GM19351 (cell line): ENCODE measurements at regions not wholly inside any gene's neighbourhood (a gene's known extent, or its start where the extent isn't known, plus 50 kb on each side); places are given as distances from the start of the nearest gene placed in this dataset.

ENCODE experiments used
- ATAC-seq: cut with Tn5 transposase; IDR thresholded peaks from one replicate; pipeline ENCODE4 v1.9.1; 2021; ENCODE audit warnings: mild to moderate bottlenecking, moderate library complexity; ENCODE audit not compliant: unreplicated experiment

GRCh38 chr4:137333031-137333430 is 199.3 kb downstream of the PCDH18 start:
- ATAC-seq: no peak

- no peak for ATAC-seq
These were observed 220.0 kb downstream of the PCDH18 start for GRCh38 chr4:137312257-137312656.

- ATAC-seq: no peak
These were observed 221.5 kb downstream of the PCDH18 start for GRCh38 chr4:137310593-137311490.

DNA sequence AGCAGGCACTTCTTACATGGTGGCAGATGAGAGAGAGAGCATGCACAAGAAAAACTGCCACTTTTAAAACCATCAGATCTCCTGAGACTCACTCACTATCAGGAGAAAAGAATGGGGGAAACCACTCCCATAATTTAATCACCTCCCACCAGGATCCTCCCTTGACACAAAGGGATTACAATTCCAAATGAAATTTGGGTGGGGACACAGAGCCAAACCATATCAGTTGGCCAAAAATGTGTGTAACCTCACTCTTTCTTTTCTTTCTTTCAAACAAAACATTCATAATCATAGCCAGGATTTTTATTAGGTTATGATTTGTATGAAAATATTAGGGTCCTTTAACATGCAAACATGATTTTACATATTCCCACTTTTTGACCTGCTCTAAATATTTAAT is 222.1 kb downstream of the PCDH18 start:
- ATAC-seq: no peak

DNA sequence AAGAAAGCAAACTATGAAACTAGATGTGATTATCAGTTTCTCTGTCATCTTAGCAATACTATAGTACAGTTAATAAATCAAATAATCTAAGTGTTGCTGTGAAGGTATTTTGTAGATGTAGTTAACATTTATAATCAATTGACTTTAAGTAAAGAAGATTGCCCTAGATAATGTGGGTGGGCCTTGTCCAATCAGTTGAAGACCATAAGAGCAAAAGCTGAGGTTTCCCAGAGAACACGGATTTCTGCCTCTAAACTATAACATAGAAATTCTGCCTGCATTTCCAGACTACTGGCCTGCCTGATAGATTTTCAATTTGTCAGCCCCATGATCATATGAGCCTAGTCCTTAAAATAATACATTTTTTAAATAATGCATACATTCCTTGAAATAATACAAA is 222.9 kb downstream of the PCDH18 start:
- no peak for ATAC-seq

DNA sequence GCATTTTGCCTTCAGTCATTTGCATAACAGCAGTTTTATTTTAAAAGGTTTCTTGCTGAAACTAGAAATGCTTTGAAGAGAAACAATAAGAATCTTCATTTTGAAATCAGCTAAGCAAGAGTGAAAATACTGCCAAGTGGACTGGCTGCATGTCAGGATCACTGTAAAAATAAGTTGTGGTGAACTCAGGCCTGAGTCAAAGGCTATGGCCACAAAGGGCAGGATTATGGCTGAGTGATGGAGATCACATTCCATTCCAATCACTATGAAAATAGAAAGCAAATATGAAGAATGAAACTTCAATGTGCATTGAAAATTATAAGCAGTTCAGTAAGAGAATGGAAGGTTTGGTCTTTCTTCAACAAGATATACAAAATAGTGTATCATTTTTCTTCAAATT is 224.5 kb downstream of the PCDH18 start:
- no peak for ATAC-seq

- ATAC-seq: no peak
These were observed 231.5 kb downstream of the PCDH18 start for GRCh38 chr4:137300776-137301175.

- ATAC-seq: no peak
These were observed 233.0 kb downstream of the PCDH18 start for GRCh38 chr4:137299281-137299680.

GRCh38 chr4:137293281-137293680 is 239.0 kb downstream of the PCDH18 start:
- ATAC-seq: no peak

- no peak for ATAC-seq
These were observed 248.6 kb downstream of the PCDH18 start for GRCh38 chr4:137283737-137284136.

DNA sequence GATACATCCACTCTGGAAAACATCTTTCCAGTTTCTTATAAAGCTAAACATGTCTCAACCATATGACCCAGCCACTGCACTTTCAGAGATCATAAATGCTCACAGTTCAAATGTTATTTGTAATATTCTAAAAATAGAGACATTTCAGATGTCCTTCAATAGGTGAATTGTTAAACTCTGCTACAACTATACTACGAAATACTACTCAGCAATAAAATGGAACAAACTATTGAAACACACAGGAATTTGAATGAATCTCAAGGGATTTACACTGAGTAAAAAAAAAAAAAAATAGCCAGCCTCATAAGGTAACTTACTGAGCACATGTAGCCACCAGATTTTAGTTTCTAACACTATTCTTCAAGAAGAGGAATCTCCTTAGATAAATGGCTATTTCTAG is 253.9 kb downstream of the PCDH18 start:
- ATAC-seq: no peak

DNA sequence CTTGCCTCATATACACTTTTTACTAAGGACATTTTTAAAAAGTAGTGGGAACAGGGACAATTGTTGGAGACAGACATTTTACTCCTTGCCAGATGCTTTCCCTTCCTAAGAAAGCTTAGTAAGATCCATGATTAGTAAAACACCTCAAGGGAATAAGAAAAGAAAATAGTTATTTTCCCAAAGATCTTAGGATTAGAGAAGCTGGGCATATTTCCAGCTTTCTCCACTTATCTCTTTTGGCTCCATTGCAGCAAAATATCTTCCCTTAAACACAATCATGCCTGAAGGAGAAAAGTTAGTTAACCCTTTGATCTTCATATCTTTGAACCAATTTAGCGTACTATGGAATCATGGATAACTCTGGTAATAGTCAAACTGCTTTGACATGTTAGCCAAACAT is 257.9 kb downstream of the PCDH18 start:
- no peak for ATAC-seq

- no peak for ATAC-seq
These were observed 265.3 kb downstream of the PCDH18 start for GRCh38 chr4:137267024-137267423.

GRCh38 chr4:137266511-137266910 is 265.8 kb downstream of the PCDH18 start:
- no peak for ATAC-seq

DNA sequence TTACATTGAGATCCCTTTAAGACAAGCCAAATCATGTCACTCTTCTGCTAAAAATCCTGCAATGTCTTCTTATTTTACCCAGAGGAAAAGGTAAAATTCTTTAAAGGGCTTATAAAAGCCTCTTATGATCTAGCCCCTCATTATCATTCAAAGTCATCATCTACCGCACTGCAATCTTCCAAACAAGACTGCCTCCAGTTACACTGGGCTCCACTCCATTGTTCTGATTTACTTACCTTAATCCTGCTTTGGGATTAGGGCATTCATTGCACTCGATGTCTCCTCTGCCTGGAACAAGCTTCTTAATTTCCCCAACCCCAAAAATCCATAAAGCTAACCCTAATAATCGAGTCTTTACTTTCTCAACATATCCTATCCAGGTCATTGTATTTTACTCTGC is 269.1 kb downstream of the PCDH18 start:
- no peak for ATAC-seq

DNA sequence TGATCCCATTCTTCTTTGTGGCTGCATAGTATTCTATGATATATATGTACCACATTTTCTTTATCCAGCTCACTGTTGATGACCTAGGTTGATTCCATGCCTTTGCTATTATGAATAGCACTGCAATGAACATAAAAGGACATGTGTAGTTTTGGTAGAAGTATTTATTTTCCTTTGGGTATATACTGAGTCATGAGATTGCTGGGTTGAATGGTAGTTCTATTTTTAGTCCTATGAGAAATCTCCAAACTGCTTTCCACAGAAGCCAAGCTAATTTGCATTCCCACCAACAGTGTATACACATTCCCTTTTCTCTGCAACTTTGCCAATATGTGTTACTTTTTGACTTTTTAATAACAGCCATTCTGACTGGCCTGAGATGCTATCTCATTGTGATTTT is 278.3 kb downstream of the PCDH18 start:
- no peak for ATAC-seq

DNA sequence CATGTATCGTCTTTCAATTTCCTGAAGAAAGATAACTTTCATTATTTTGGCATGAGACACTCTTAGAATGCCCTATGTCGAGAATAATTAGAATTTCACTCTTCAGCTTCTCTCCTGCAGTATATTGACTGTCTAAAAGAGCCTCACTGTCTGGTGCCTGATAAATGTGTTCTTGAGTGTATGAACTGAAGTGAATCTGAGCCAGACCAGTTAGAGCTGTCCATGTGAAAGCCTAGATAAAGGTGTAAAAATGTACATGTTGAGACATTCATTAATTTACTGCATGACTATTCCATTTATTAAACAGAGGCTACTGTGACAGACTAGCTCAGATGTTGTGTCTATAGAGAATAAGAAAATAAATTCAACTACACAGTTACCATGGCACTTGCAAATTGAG is 283.2 kb downstream of the PCDH18 start:
- no peak for ATAC-seq

DNA sequence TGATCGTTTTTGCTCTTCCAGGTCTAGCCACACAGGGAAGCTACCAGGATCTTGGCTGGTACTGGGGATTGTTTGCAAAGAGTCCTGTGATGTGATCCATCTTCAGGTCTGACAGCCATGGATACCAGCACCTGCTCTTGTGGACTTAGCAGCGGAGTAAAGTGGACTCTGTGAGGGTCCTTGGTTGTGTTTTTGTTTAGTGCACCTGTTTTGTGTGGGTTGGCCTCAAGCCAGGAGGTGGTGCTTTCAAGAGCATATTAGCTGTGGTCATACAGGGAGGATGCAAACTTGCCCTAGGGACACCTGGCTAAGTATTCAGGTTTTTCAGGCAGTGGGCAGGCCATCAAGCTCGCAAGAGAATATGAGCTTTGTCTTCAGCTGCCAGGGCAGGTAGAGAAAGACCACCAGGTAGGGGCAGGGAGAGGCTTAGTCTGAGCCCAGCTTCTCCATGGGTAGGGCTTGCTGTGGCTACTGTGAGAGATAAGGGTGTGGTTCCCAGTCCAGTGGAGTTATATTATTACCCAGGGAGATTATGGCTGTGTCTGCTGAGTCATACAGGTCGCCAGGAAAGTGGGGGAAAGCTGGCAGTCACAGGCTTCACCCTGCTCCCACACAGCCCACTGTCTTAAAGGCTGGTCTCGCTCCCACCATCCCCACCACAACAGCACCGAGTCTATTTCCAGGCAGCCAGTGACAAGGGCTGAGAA is 293.7 kb downstream of the PCDH18 start:
- ATAC-seq: no peak

DNA sequence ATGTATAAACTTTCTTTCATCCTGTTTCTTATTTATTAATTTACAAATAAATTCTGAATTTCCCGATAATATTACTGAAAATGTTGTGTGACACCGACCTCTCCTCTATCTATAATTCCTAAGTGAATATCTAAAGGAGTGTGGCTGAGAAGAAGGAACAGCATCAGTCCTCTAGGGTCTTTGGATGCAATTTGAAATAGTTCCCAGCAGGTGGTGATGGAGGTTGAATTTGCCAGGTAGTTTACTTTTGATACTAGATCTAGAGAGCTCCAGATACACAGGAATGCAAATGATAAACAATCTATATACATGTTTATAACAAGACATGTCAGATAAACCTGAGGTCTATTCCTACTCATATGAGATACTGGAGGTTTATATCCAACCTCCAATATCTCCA is 305.4 kb downstream of the PCDH18 start:
- peak; percentile 49 for ATAC-seq

- no peak for ATAC-seq
These were observed 306.1 kb downstream of the PCDH18 start for GRCh38 chr4:137226221-137226620.

DNA sequence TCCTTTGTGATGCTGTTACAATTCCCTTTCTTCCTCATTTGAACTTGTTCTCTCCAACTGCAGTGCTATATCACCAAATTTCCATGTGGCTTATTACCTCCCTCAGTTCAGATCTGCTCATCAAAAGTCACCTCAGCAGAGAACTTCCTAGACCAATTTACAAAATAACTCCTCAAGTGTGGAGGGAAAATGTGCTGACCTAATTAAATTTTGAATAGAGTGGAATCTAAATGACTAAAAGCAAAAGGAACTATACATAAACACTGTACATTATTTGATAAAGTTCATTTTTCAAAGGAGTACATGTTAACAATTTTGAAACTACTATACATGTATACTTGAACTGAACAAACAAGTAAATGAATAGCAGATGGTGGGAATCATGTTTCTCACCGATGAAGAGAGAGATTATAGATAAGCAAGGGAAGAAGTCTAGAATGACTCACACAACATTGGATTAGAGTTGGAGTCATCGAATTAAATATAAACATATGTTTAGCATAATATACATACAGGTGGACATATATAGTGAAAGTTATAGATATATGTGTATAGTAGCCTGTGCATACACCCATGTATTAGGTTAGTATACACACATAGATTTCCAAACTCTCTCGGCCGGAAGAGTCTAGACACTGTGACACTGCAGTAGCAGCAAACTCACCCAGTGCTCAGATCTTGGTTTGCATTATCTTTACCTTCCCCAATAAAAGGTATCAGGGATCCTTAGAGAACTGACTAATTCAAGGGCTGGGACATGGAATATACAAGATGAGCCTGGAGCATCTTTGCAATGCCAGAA is 318.7 kb downstream of the PCDH18 start:
- ATAC-seq: no peak
